ENCODE measurements at regions not wholly inside any gene's neighbourhood (a gene's known extent, or its start where the extent isn't known, plus 50 kb on each side); places are given as distances from the start of the nearest gene placed in this dataset.

DNA sequence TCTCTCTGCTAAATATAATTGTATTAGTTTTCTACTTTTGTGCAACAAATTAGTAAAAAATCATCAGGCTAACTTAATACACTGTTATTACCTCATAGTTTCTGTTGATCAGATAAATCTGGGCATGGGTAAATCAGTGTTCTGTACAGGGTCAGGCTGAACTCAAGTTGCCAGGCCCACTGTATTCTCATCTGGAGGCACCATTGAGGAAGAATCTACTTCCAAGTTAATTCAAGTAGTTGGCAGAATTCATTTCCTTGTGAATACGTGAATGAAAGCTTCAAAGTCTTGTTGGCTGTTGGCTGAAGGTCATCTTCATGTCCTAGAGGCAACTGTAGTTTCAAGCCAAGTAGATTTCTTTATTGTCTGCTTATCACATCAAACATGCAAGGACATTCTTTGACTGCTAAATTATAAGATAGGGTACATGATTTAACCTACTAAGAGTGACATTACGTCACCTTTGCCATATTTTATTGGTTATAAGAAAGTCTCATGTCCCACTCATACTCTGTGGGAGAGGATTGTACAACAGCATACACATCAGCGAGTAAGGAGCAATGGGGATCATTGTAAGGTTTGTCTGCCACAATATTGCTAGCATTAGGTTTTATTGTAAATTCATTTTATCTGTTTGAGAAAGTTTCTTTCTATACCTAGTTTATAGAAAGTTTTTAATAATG is 1219.0 kb downstream of the ARAP2 start:
- no peak for TF ChIP-seq POLR2AphosphoS5 (IDR thresholded peaks at IDR 0.05; ENCODE audit: low read depth, low read length)
- no peak for TF ChIP-seq EZH2 (IDR thresholded peaks at IDR 0.05)
- TF ChIP-seq YY1 (IDR thresholded peaks at IDR 0.05; ENCODE audit: extremely low read depth, insufficient replicate concordance, low read depth, low read length) = no peak
- TF ChIP-seq MAX (IDR thresholded peaks at IDR 0.05) = no peak

Measured in HCT116 (cell line).